Hepatocyte (in vitro differentiated cells): ENCODE measurements at regions not wholly inside any gene's neighbourhood (a gene's known extent, or its start where the extent isn't known, plus 50 kb on each side); places are given as distances from the start of the nearest gene placed in this dataset.

Source experiments
- CTCF ChIP-seq: fragments of 200-600 bp; sonication (generic); IDR thresholded peaks from 2 replicates; pipeline ENCODE4 v1.5.1; 2016; ENCODE audit warnings: antibody characterized with exemption, mild to moderate bottlenecking; ENCODE audit not compliant: poor library complexity
- EZH2 ChIP-seq: fragments of 200-600 bp; sonication (generic); IDR thresholded peaks from 2 replicates; pipeline ENCODE4 v1.6.1; 2016; ENCODE audit warnings: antibody characterized with exemption, mild to moderate bottlenecking, borderline replicate concordance

- TF ChIP-seq CTCF (no peak), EZH2 (no peak)
These were observed 405.1 kb downstream of the KCTD16 start for GRCh38 chr5:144575736-144576135.
